Stimulated activated CD8-positive, alpha-beta memory T cell treated with anti-CD3 and anti-CD28 coated beads, Interleukin-4, amount 100 ng/mL, for 48 hours (primary cell): ENCODE measurements at regions not wholly inside any gene's neighbourhood (a gene's known extent, or its start where the extent isn't known, plus 50 kb on each side); places are given as distances from the start of the nearest gene placed in this dataset.

ENCODE experiments used
- DNase-seq: peaks from one replicate; pipeline ENCODE4 v3.0.0-alpha.2; 2020

- no peak for DNase-seq
These were observed 525.5 kb downstream of the RFC3 start for GRCh38 chr13:34343413-34343940.

GRCh38 chr13:34344816-34345215 is 526.9 kb downstream of the RFC3 start:
- DNase-seq = no peak

- no peak for DNase-seq
These were observed 527.5 kb downstream of the RFC3 start for GRCh38 chr13:34345258-34345965.

GRCh38 chr13:34346626-34347025 is 528.7 kb downstream of the RFC3 start:
- no peak for DNase-seq

GRCh38 chr13:34347784-34348573 is 530.0 kb downstream of the RFC3 start:
- no peak for DNase-seq

- DNase-seq = no peak
These were observed 531.3 kb downstream of the RFC3 start for GRCh38 chr13:34349091-34349722.

GRCh38 chr13:34350671-34351070 is 532.7 kb downstream of the RFC3 start:
- DNase-seq = no peak

- DNase-seq = no peak
These were observed 533.2 kb downstream of the RFC3 start for GRCh38 chr13:34351134-34351533.

- DNase-seq = no peak
These were observed 535.0 kb downstream of the RFC3 start for GRCh38 chr13:34352958-34353357.

- no peak for DNase-seq
These were observed 538.9 kb downstream of the RFC3 start for GRCh38 chr13:34356686-34357434.

- DNase-seq = no peak
These were observed 539.7 kb downstream of the RFC3 start for GRCh38 chr13:34357435-34358232.

- DNase-seq = no peak
These were observed 541.0 kb downstream of the RFC3 start for GRCh38 chr13:34358811-34359513.

- no peak for DNase-seq
These were observed 542.8 kb downstream of the RFC3 start for GRCh38 chr13:34360702-34361101.

GRCh38 chr13:34361560-34361959 is 543.6 kb downstream of the RFC3 start:
- no peak for DNase-seq

- no peak for DNase-seq
These were observed 545.3 kb downstream of the RFC3 start for GRCh38 chr13:34363266-34363665.

- no peak for DNase-seq
These were observed 546.7 kb downstream of the RFC3 start for GRCh38 chr13:34364633-34365032.

GRCh38 chr13:34369931-34370330 is 552.0 kb downstream of the RFC3 start:
- DNase-seq = no peak

- DNase-seq = no peak
These were observed 553.2 kb downstream of the RFC3 start for GRCh38 chr13:34371108-34371507.

- no peak for DNase-seq
These were observed 553.9 kb downstream of the RFC3 start for GRCh38 chr13:34371645-34372395.

- DNase-seq = no peak
These were observed 554.6 kb downstream of the RFC3 start for GRCh38 chr13:34372581-34372980.

GRCh38 chr13:34376483-34376882 is 558.5 kb downstream of the RFC3 start:
- no peak for DNase-seq
